BE2C (cell line): ENCODE measurements at regions not wholly inside any gene's neighbourhood (a gene's known extent, or its start where the extent isn't known, plus 50 kb on each side); places are given as distances from the start of the nearest gene placed in this dataset.

Source experiments
- DNase-seq: peaks from one replicate; pipeline ENCODE4 v3.0.0-alpha.2; 2020
- H3K27me3 ChIP-seq: fragments of 250-450 bp; sonication (Bioruptor Pico); 2 replicates; pipeline ENCODE4 v1.5.1; 2020; ENCODE audit warnings: mild to moderate bottlenecking
- H3K36me3 ChIP-seq: fragments of 250-450 bp; sonication (Bioruptor Pico); 2 replicates; pipeline ENCODE4 v1.5.1; 2020; ENCODE audit warnings: mild to moderate bottlenecking
- H3K4me1 ChIP-seq: fragments of 250-450 bp; sonication (Bioruptor Pico); 2 replicates; pipeline ENCODE4 v1.5.1; 2020
- H3K4me3 ChIP-seq: 2 replicates; pipeline ENCODE4 v1.5.1; 2011; ENCODE audit warnings: low read depth, low read length
- H3K9me3 ChIP-seq: fragments of 250-450 bp; sonication (Bioruptor Pico); 2 replicates; pipeline ENCODE4 v1.5.1; 2020
- CTCF ChIP-seq: IDR thresholded peaks from 2 replicates; pipeline ENCODE4 v1.5.1; 2012; ENCODE audit warnings: mild to moderate bottlenecking, low read depth, low read length

DNA sequence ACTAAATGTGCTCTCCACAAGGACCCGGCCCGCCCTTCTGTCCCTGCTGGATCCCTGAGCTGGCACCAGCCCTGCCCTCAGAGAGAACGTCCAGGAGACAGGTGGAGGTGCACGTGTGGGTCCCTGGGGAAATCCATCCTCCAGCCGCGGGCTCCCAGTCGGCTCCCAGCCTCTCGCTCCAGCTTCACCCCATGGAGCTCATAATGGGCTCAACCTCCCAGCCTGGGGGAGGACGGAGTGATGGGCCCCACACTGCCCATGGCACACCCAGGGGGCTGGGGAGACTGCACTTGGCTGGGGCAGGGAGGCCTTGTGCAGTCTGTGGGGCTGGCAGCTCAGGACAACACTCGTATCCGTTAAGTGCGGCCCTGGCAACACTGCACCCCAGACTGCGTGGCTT is 250.5 kb downstream of the TMEM121 start:
- no peak overlapping the region for H3K4me3 ChIP-seq
- no peaks in the 10 kb centered on the region for H3K36me3 ChIP-seq
- no peak for DNase-seq
- no peaks in the 10 kb centered on the region for H3K9me3 ChIP-seq
- H3K27me3 ChIP-seq, result no peaks in the 10 kb centered on the region
- no peak for TF ChIP-seq CTCF
- H3K4me1 ChIP-seq, result no peaks in the 10 kb centered on the region

DNA sequence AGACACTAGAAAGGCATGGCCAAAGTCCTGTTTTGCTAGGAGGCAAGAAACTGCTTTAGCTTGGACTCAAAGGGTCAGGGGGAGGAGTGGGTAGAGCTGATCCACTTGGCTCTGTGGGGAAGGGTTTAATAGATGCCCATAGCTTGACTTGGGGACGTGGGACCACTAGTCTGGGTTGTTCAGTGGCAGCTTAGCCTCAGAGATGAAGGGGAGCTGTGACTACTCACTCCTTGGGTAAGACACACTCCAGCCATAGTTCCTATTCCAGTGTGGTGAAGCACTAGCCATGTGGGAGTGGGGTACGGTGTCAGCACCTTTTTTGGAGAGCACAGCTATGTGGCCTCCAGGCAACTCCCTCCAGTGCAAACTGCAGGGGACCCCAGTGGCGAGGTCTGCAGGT is 257.3 kb downstream of the TMEM121 start:
- Histone ChIP-seq H3K4me1 (no peaks in the 10 kb centered on the region), H3K9me3 (no peaks in the 10 kb centered on the region), H3K4me3 (no peak overlapping the region), H3K27me3 (no peaks in the 10 kb centered on the region), H3K36me3 (no peaks in the 10 kb centered on the region)
- DNase-seq, result no peak
- TF ChIP-seq CTCF, result no peak

- TF ChIP-seq CTCF, result no peak
Measured at GRCh38 chr14:105793836-105794235, 267.5 kb downstream of the TMEM121 start.

GRCh38 chr14:105797546-105797945 is 271.2 kb downstream of the TMEM121 start:
- H3K27me3 ChIP-seq, result no peaks in the 10 kb centered on the region
- no peak for TF ChIP-seq CTCF
- H3K4me3 ChIP-seq, result no peak overlapping the region
- DNase-seq, result no peak
- no peaks in the 10 kb centered on the region for H3K9me3 ChIP-seq
- no peaks in the 10 kb centered on the region for H3K36me3 ChIP-seq
- H3K4me1 ChIP-seq, result no peaks in the 10 kb centered on the region

More at GRCh38 chr14:105793836-105794235, 267.5 kb downstream of the TMEM121 start:
- no peaks in the 10 kb centered on the region for H3K27me3 ChIP-seq
- H3K9me3 ChIP-seq, result no peaks in the 10 kb centered on the region
- H3K36me3 ChIP-seq, result no peaks in the 10 kb centered on the region
- no peak overlapping the region for H3K4me3 ChIP-seq
- no peaks in the 10 kb centered on the region for H3K4me1 ChIP-seq
- no peak for DNase-seq

GRCh38 chr14:105805701-105806100 is 279.3 kb downstream of the TMEM121 start:
- Histone ChIP-seq H3K27me3 (no peaks in the 10 kb centered on the region), H3K4me3 (no peak overlapping the region), H3K9me3 (peaks cover 3% of the 10 kb centered on the region), H3K4me1 (no peaks in the 10 kb centered on the region), H3K36me3 (no peaks in the 10 kb centered on the region)
- TF ChIP-seq CTCF, result no peak
- no peak for DNase-seq

GRCh38 chr14:105806568-105806967 is 280.2 kb downstream of the TMEM121 start:
- Histone ChIP-seq H3K36me3 (no peaks in the 10 kb centered on the region), H3K27me3 (no peaks in the 10 kb centered on the region), H3K4me3 (no peak overlapping the region), H3K4me1 (no peaks in the 10 kb centered on the region), H3K9me3 (peaks cover 3% of the 10 kb centered on the region)
- DNase-seq, result no peak
- TF ChIP-seq CTCF, result no peak
